ENCODE measurements at regions not wholly inside any gene's neighbourhood (a gene's known extent, or its start where the extent isn't known, plus 50 kb on each side); places are given as distances from the start of the nearest gene placed in this dataset.

DNA sequence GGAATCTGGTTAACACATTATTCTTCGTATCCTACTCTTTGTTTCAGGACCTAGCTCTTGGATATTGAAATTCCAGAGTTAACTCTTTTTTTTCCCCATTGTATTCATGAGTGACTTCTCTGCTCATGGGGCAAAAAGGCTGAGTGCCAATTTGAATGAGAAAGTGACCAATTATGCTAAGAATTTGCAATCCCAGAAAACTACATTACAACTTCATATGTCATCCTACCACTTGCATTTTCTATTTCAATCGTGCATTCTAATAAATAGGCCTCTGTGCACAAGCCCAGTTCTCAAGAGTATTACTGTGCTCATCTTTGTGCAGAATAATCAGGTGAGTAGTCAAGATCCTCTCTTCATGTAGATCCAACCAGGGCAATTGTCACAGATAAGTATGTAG, 537.8 kb downstream of the OTOL1 start:
- Mint-ChIP-seq H3K36me3 (no peaks in the 10 kb centered on the region), H3K4me1 (no peaks in the 10 kb centered on the region), H3K4me3 (no peak overlapping the region), H3K27ac (no peak overlapping the region), H3K27me3 (no peaks in the 10 kb centered on the region), H3K9me3 (peaks cover 4 to 20% (median 5%) of the 10 kb centered on the region in 3 donors)
- no peak overlapping the region for H3K4me3 ChIP-seq (ENCODE audit: control insufficient read depth in 1 of 2, extremely low read depth in 1 of 2, low read length in 1 of 2)
- ChIA-PET POLR2A (no interaction called here), CTCF (no interaction called here)
- H3K27ac ChIP-seq (ENCODE audit: low read length): no peak overlapping the region
- ATAC-seq (replicated peaks in 1 of 4) (no peak), DNase-seq (no peak)
- H3K27me3 ChIP-seq (replicated peaks in 1 of 2; ENCODE audit: control insufficient read depth in 2 of 2, extremely low read depth in 1 of 2, insufficient read depth in 2 of 2, low read length in 1 of 2): no peaks in the 10 kb centered on the region
- WGBS (ENCODE audit: insufficient coverage): 83% methylated on average over 1 of the region's 2 CpGs
- H3K4me1 ChIP-seq (ENCODE audit: control insufficient read depth in 1 of 2, extremely low read depth in 1 of 2, insufficient read depth in 2 of 2, low read length in 2 of 2): no peaks in the 10 kb centered on the region
- no peaks in the 10 kb centered on the region for H3K36me3 ChIP-seq (ENCODE audit: control insufficient read depth in 2 of 2, extremely low read depth in 1 of 2, insufficient read depth in 1 of 2, low read length in 1 of 2)
- H3K9me3 ChIP-seq: no peaks in the 10 kb centered on the region

DNA sequence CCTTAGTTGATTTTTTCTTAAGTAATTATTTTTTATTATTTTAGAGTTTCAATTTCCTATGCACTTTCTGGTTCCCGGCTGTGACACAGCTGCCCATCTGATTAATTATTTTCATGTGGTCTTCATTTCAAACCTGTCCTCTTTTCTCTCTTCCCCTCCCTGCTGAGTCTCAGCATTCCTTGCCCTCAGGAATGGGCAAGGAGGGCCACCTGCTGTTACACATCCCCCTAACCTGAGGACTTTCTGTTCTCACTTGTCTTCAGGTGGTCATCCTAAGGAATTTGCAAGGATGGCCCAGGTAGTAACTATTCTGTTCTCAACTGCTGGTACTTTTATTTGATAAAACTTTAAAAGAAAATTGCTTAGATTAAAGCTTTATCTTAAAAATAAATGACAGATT, 545.0 kb downstream of the OTOL1 start:
- no peaks in the 10 kb centered on the region for H3K36me3 Mint-ChIP-seq
- Histone ChIP-seq H3K4me1 (ENCODE audit: control insufficient read depth in 1 of 2, extremely low read depth in 1 of 2, insufficient read depth in 2 of 2, low read length in 2 of 2) (no peaks in the 10 kb centered on the region), H3K4me3 (ENCODE audit: control insufficient read depth in 1 of 2, extremely low read depth in 1 of 2, low read length in 1 of 2) (no peak overlapping the region), H3K9me3 (no peaks in the 10 kb centered on the region), H3K36me3 (ENCODE audit: control insufficient read depth in 2 of 2, extremely low read depth in 1 of 2, insufficient read depth in 1 of 2, low read length in 1 of 2) (no peaks in the 10 kb centered on the region), H3K27me3 (replicated peaks in 1 of 2; ENCODE audit: control insufficient read depth in 2 of 2, extremely low read depth in 1 of 2, insufficient read depth in 2 of 2, low read length in 1 of 2) (no peaks in the 10 kb centered on the region), H3K27ac (ENCODE audit: low read length) (no peak overlapping the region)
- POLR2A ChIA-PET: no interaction called here
- H3K4me3 Mint-ChIP-seq: no peak overlapping the region
- H3K27ac Mint-ChIP-seq: no peak overlapping the region
- ATAC-seq (replicated peaks in 1 of 4) (no peak), DNase-seq (no peak)
- no peaks in the 10 kb centered on the region for H3K27me3 Mint-ChIP-seq
- peaks cover 0 to 3% (median 3%) of the 10 kb centered on the region in 3 donors for H3K9me3 Mint-ChIP-seq
- no CpG with 5 or more reads among the region's 1 CpG for WGBS (ENCODE audit: insufficient coverage)
- no peaks in the 10 kb centered on the region for H3K4me1 Mint-ChIP-seq
- CTCF ChIA-PET: no interaction called here

DNA sequence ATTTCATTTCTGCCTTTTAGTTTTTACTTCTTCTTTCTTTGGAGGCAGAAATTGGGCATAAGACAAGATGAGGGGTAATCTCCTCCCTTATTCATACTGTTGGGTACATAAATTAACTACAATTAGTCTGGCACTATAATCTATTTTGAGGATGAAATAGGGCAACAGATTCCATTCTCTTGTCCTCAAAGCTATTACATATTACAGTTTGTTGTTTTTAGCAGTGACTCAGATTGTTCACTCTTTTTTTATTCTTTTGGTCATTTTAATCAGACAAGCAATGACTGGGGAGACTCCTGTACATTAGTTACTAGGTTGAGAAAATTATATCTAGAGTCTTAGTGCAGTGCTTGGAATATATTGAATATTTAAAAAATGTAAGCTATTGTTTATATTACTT, 556.0 kb downstream of the OTOL1 start:
- DNase-seq: no peak
- H3K4me3 ChIP-seq (ENCODE audit: control insufficient read depth in 1 of 2, extremely low read depth in 1 of 2, low read length in 1 of 2): no peak overlapping the region
- Mint-ChIP-seq H3K27me3 (no peaks in the 10 kb centered on the region), H3K4me1 (no peaks in the 10 kb centered on the region), H3K27ac (no peak overlapping the region), H3K4me3 (no peak overlapping the region), H3K36me3 (no peaks in the 10 kb centered on the region), H3K9me3 (peaks cover 0 to 13% (median 12%) of the 10 kb centered on the region in 3 donors)
- H3K4me1 ChIP-seq (ENCODE audit: control insufficient read depth in 1 of 2, extremely low read depth in 1 of 2, insufficient read depth in 2 of 2, low read length in 2 of 2): no peaks in the 10 kb centered on the region
- ChIA-PET POLR2A (no interaction called here), CTCF (interaction anchor here in 1 of 2 donors (0.7 kb wide), 1 partner anchor 96 kb away, joined by 3 read pairs; no protein-coding TSS in a partner anchor)
- ATAC-seq (replicated peaks in 1 of 4): no peak
- H3K27ac ChIP-seq (ENCODE audit: low read length): no peak overlapping the region
- no peaks in the 10 kb centered on the region for H3K27me3 ChIP-seq (replicated peaks in 1 of 2; ENCODE audit: control insufficient read depth in 2 of 2, extremely low read depth in 1 of 2, insufficient read depth in 2 of 2, low read length in 1 of 2)
- no peaks in the 10 kb centered on the region for H3K9me3 ChIP-seq
- no peaks in the 10 kb centered on the region for H3K36me3 ChIP-seq (ENCODE audit: control insufficient read depth in 2 of 2, extremely low read depth in 1 of 2, insufficient read depth in 1 of 2, low read length in 1 of 2)

DNA sequence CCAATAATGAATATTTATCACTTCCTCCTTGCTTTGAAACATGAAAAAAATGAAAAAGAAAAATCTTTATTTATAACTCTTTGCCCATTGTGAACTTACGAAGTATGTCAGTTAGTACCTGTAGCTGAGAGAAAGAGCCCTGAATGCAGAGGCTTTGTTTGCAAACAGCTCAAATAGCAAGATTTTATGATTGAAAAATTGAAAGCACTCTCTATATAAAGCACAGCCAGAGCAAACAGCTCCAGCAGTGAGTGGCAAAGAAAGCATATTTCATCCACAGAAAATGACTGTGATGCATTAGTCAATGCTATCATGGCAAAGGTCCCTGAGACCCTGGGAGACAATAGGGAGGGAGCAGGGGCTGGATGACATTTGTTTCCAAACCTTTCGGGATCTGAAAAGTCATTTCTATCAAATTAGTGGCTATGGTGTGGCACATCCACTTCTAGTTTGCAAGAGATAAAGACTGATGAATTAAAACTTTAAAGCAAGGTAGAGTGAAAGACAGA, 576.1 kb downstream of the OTOL1 start:
- Histone ChIP-seq H3K36me3 (ENCODE audit: control insufficient read depth in 2 of 2, extremely low read depth in 1 of 2, insufficient read depth in 1 of 2, low read length in 1 of 2) (no peaks in the 10 kb centered on the region), H3K4me3 (ENCODE audit: control insufficient read depth in 1 of 2, extremely low read depth in 1 of 2, low read length in 1 of 2) (no peak overlapping the region), H3K9me3 (no peaks in the 10 kb centered on the region), H3K27me3 (replicated peaks in 1 of 2; ENCODE audit: control insufficient read depth in 2 of 2, extremely low read depth in 1 of 2, insufficient read depth in 2 of 2, low read length in 1 of 2) (no peaks in the 10 kb centered on the region), H3K4me1 (ENCODE audit: control insufficient read depth in 1 of 2, extremely low read depth in 1 of 2, insufficient read depth in 2 of 2, low read length in 2 of 2) (no peaks in the 10 kb centered on the region), H3K27ac (ENCODE audit: low read length) (no peak overlapping the region)
- peaks cover 6 to 10% (median 9%) of the 10 kb centered on the region in 3 donors for H3K9me3 Mint-ChIP-seq
- no peaks in the 10 kb centered on the region for H3K36me3 Mint-ChIP-seq
- no peaks in the 10 kb centered on the region for H3K4me1 Mint-ChIP-seq
- ATAC-seq (replicated peaks in 1 of 4) (no peak), DNase-seq (no peak)
- H3K4me3 Mint-ChIP-seq: no peak overlapping the region
- CTCF ChIA-PET: no interaction called here
- no peak overlapping the region for H3K27ac Mint-ChIP-seq
- H3K27me3 Mint-ChIP-seq: no peaks in the 10 kb centered on the region
- no CpG with 5 or more reads among the region's 2 CpGs for WGBS (ENCODE audit: insufficient coverage)
- POLR2A ChIA-PET: interaction anchor here in 1 of 2 donors (0.5 kb wide), 1 partner anchor 16 kb away, joined by 3 read pairs; no protein-coding TSS in a partner anchor

DNA sequence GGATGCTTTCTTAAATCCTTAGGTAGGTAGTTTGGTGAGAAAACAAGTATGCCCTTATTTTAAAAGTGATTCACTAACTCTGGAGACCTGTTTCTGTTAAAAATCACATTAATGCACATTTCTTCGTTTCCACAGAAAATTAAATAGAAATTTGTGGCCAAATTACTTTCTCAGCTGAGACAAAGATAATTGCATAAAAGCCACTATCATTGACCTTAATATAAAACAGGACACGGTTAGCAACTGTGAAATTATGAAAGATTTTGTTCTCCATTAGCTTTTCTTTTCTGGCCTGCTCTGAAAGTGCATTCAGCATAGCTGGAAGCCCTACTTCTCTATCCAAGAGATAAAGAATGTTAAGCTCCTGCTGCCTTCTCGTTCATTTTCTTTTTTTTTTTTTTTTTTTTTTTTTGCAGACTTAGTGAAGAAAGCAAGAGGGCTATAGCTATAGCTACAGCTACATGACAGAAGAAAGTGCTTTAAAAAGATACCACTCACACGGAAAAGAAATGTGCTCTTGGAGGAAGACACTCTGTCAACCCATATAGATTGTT, 576.9 kb downstream of the OTOL1 start:
- Histone ChIP-seq H3K27ac (ENCODE audit: low read length) (no peak overlapping the region), H3K27me3 (replicated peaks in 1 of 2; ENCODE audit: control insufficient read depth in 2 of 2, extremely low read depth in 1 of 2, insufficient read depth in 2 of 2, low read length in 1 of 2) (no peaks in the 10 kb centered on the region), H3K4me1 (ENCODE audit: control insufficient read depth in 1 of 2, extremely low read depth in 1 of 2, insufficient read depth in 2 of 2, low read length in 2 of 2) (no peaks in the 10 kb centered on the region), H3K36me3 (ENCODE audit: control insufficient read depth in 2 of 2, extremely low read depth in 1 of 2, insufficient read depth in 1 of 2, low read length in 1 of 2) (no peaks in the 10 kb centered on the region), H3K9me3 (no peaks in the 10 kb centered on the region), H3K4me3 (ENCODE audit: control insufficient read depth in 1 of 2, extremely low read depth in 1 of 2, low read length in 1 of 2) (no peak overlapping the region)
- H3K4me1 Mint-ChIP-seq: no peaks in the 10 kb centered on the region
- H3K4me3 Mint-ChIP-seq: no peak overlapping the region
- ChIA-PET CTCF (no interaction called here), POLR2A (no interaction called here)
- DNase-seq (no peak), ATAC-seq (replicated peaks in 1 of 4) (no peak)
- no peak overlapping the region for H3K27ac Mint-ChIP-seq
- peaks cover 6 to 10% (median 9%) of the 10 kb centered on the region in 3 donors for H3K9me3 Mint-ChIP-seq
- H3K27me3 Mint-ChIP-seq: no peaks in the 10 kb centered on the region
- WGBS (ENCODE audit: insufficient coverage): no CpG with 5 or more reads among the region's 4 CpGs
- H3K36me3 Mint-ChIP-seq: no peaks in the 10 kb centered on the region

DNA sequence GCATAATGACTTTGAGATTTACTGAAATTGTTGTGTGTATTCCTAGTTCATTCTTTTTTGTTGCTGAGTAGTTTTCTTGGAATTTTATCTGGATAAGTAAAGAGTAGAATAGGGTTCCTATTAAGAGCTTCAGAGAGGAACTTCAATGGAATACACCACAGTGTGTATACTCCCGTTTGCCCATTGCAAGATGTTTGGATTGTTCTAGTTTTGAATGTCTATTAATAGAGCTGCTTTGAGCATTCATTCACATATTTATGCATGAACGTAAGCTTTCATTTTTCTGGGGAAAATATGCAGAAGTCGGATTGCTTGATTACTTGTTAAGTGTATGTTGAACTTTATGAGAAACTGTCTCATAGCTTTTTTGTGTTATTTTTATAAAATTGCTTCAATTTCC, 580.5 kb downstream of the OTOL1 start:
- no CpG with 5 or more reads among the region's 3 CpGs for WGBS (ENCODE audit: insufficient coverage)
- CTCF ChIA-PET: no interaction called here

DNA sequence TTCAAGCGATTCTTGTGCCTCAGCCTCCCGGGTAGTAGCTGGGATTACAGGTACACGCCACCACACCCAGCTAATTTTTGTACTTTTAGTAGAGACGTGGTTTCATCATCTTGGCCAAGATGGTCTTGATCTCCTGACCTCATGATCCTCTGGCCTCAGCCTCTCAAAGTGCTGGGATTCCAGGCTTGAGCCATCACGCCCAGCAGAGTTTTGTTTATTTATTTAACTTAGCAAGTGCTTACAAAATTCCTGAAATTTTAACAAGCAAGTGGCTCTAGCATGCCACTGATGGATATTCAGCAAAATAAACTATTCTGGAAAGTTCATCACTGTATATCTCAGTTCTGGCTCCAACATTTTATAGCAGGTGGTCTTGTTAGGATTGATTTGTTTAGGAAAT, 585.9 kb downstream of the OTOL1 start:
- 85% methylated on average over 2 of the region's 5 CpGs for whole genome bisulfite sequencing (ENCODE audit: insufficient coverage)
- no peaks in the 10 kb centered on the region for H3K27me3 ChIP-seq (replicated peaks in 1 of 2; ENCODE audit: control insufficient read depth in 2 of 2, extremely low read depth in 1 of 2, insufficient read depth in 2 of 2, low read length in 1 of 2)
- Mint-ChIP-seq H3K27ac (no peak overlapping the region), H3K4me3 (no peak overlapping the region), H3K9me3 (peaks cover 0 to 12% (median 0%) of the 10 kb centered on the region in 3 donors), H3K36me3 (no peaks in the 10 kb centered on the region), H3K4me1 (no peaks in the 10 kb centered on the region), H3K27me3 (no peaks in the 10 kb centered on the region)
- ChIA-PET POLR2A (no interaction called here), CTCF (no interaction called here)
- H3K4me3 ChIP-seq (ENCODE audit: control insufficient read depth in 1 of 2, extremely low read depth in 1 of 2, low read length in 1 of 2): no peak overlapping the region
- no peak overlapping the region for H3K27ac ChIP-seq (ENCODE audit: low read length)
- no peaks in the 10 kb centered on the region for H3K4me1 ChIP-seq (ENCODE audit: control insufficient read depth in 1 of 2, extremely low read depth in 1 of 2, insufficient read depth in 2 of 2, low read length in 2 of 2)
- no peaks in the 10 kb centered on the region for H3K36me3 ChIP-seq (ENCODE audit: control insufficient read depth in 2 of 2, extremely low read depth in 1 of 2, insufficient read depth in 1 of 2, low read length in 1 of 2)
- DNase-seq (no peak), ATAC-seq (replicated peaks in 1 of 4) (no peak)
- H3K9me3 ChIP-seq: no peaks in the 10 kb centered on the region

More for the DNA sequence above, 580.5 kb downstream of the OTOL1 start:
- Mint-ChIP-seq H3K36me3 (no peaks in the 10 kb centered on the region), H3K4me1 (no peaks in the 10 kb centered on the region), H3K27ac (no peak overlapping the region), H3K9me3 (peaks cover 2 to 12% (median 6%) of the 10 kb centered on the region in 3 donors), H3K27me3 (no peaks in the 10 kb centered on the region), H3K4me3 (no peak overlapping the region)
- no peak for DNase-seq
- Histone ChIP-seq H3K27me3 (replicated peaks in 1 of 2; ENCODE audit: control insufficient read depth in 2 of 2, extremely low read depth in 1 of 2, insufficient read depth in 2 of 2, low read length in 1 of 2) (no peaks in the 10 kb centered on the region), H3K4me1 (ENCODE audit: control insufficient read depth in 1 of 2, extremely low read depth in 1 of 2, insufficient read depth in 2 of 2, low read length in 2 of 2) (no peaks in the 10 kb centered on the region), H3K36me3 (ENCODE audit: control insufficient read depth in 2 of 2, extremely low read depth in 1 of 2, insufficient read depth in 1 of 2, low read length in 1 of 2) (no peaks in the 10 kb centered on the region), H3K27ac (ENCODE audit: low read length) (no peak overlapping the region), H3K9me3 (no peaks in the 10 kb centered on the region), H3K4me3 (ENCODE audit: control insufficient read depth in 1 of 2, extremely low read depth in 1 of 2, low read length in 1 of 2) (no peak overlapping the region)
- ATAC-seq (replicated peaks in 1 of 4): no peak
- POLR2A ChIA-PET: interaction anchor here in 1 of 2 donors (0.5 kb wide), 1 partner anchor 120 kb away, joined by 5 read pairs; no protein-coding TSS in a partner anchor

Data from T-cell (primary cell).